ENCODE measurements at regions not wholly inside any gene's neighbourhood (a gene's known extent, or its start where the extent isn't known, plus 50 kb on each side); places are given as distances from the start of the nearest gene placed in this dataset.
A peak's percentile ranks its signal among the peaks of the same experiment; 100 is the strongest.

GRCh38 chr6:138691595-138692057, 81.9 kb upstream of the CCDC28A start (continued):
- TF ChIP-seq ZNF280D (CRISPR knock-in tag; IDR thresholded peaks at IDR 0.05), result no peak
- TF ChIP-seq TSC22D2 (CRISPR knock-in tag; IDR thresholded peaks at IDR 0.05; ENCODE audit: borderline replicate concordance), result no peak
- no peak for TF ChIP-seq ZNF121 (CRISPR knock-in tag; IDR thresholded peaks at IDR 0.05)
- TF ChIP-seq TEF (CRISPR knock-in tag; IDR thresholded peaks at IDR 0.05), result no peak
- TF ChIP-seq ZNF350 (CRISPR knock-in tag; IDR thresholded peaks at IDR 0.05; ENCODE audit: borderline replicate concordance, low read depth), result 0 out of 2 replicates have a peak, but pooled peaks have one; percentile 26
- no peak for TF ChIP-seq ZBTB25 (CRISPR knock-in tag; IDR thresholded peaks at IDR 0.05)
